ENCODE measurements at regions not wholly inside any gene's neighbourhood (a gene's known extent, or its start where the extent isn't known, plus 50 kb on each side); places are given as distances from the start of the nearest gene placed in this dataset.
"Not testable (repeated sequence)": the region's sequence is repeated elsewhere in the genome, so short reads cannot be mapped to it uniquely, and the experiment has no call there.

GRCh38 chr16:66036793-66037715 is 329.4 kb upstream of the CDH5 start:
- DNase-seq (ENCODE audit: low spot score in 2 of 2) = no peak
- no peaks in the 10 kb centered on the region for H3K4me1 Mint-ChIP-seq

GRCh38 chr16:66036184-66036583 is 330.3 kb upstream of the CDH5 start:
- H3K36me3 Mint-ChIP-seq = no peaks in the 10 kb centered on the region
- no peak overlapping the region for H3K27ac Mint-ChIP-seq
- no peaks in the 10 kb centered on the region for H3K9me3 Mint-ChIP-seq
- H3K27me3 Mint-ChIP-seq = peaks cover 2% of the 10 kb centered on the region
- DNase-seq (ENCODE audit: low spot score in 2 of 2) (no peak), ATAC-seq (ENCODE audit: low read depth) (no peak)
- H3K4me3 Mint-ChIP-seq = no peak overlapping the region
- H3K4me1 Mint-ChIP-seq = no peaks in the 10 kb centered on the region

More at GRCh38 chr16:66036793-66037715, 329.4 kb upstream of the CDH5 start:
- no peak overlapping the region for H3K4me3 Mint-ChIP-seq
- no peaks in the 10 kb centered on the region for H3K36me3 Mint-ChIP-seq
- H3K9me3 Mint-ChIP-seq = no peaks in the 10 kb centered on the region
- peaks cover 2% of the 10 kb centered on the region for H3K27me3 Mint-ChIP-seq
- no peak overlapping the region for H3K27ac Mint-ChIP-seq
- no peak for ATAC-seq (ENCODE audit: low read depth)

GRCh38 chr16:66035096-66035495 is 331.4 kb upstream of the CDH5 start:
- Mint-ChIP-seq H3K36me3 (no peaks in the 10 kb centered on the region), H3K4me3 (no peak overlapping the region), H3K27me3 (no peaks in the 10 kb centered on the region), H3K27ac (no peak overlapping the region), H3K4me1 (no peaks in the 10 kb centered on the region), H3K9me3 (no peaks in the 10 kb centered on the region)
- DNase-seq (ENCODE audit: low spot score in 2 of 2) (no peak), ATAC-seq (ENCODE audit: low read depth) (no peak)

- no peaks in the 10 kb centered on the region for H3K4me1 Mint-ChIP-seq
- H3K4me3 Mint-ChIP-seq = no peak overlapping the region
- H3K27me3 Mint-ChIP-seq = no peaks in the 10 kb centered on the region
- H3K27ac Mint-ChIP-seq = no peak overlapping the region
- DNase-seq (ENCODE audit: low spot score in 2 of 2) (no peak), ATAC-seq (ENCODE audit: low read depth) (no peak)
- H3K9me3 Mint-ChIP-seq = no peaks in the 10 kb centered on the region
- H3K36me3 Mint-ChIP-seq = no peaks in the 10 kb centered on the region
Observed at GRCh38 chr16:66032841-66033240, 333.6 kb upstream of the CDH5 start.

GRCh38 chr16:66030036-66030435 is 336.5 kb upstream of the CDH5 start:
- H3K9me3 Mint-ChIP-seq = peaks cover 3% of the 10 kb centered on the region
- no peaks in the 10 kb centered on the region for H3K4me1 Mint-ChIP-seq
- no peaks in the 10 kb centered on the region for H3K36me3 Mint-ChIP-seq
- H3K27ac Mint-ChIP-seq = no peak overlapping the region
- H3K27me3 Mint-ChIP-seq = no peaks in the 10 kb centered on the region
- DNase-seq (ENCODE audit: low spot score in 2 of 2) (no peak), ATAC-seq (ENCODE audit: low read depth) (no peak)
- no peak overlapping the region for H3K4me3 Mint-ChIP-seq

- DNase-seq (ENCODE audit: low spot score in 2 of 2) (no peak), ATAC-seq (ENCODE audit: low read depth) (no peak)
- Mint-ChIP-seq H3K4me1 (no peaks in the 10 kb centered on the region), H3K27ac (no peak overlapping the region), H3K4me3 (no peak overlapping the region), H3K36me3 (no peaks in the 10 kb centered on the region), H3K27me3 (no peaks in the 10 kb centered on the region), H3K9me3 (peaks cover 12% of the 10 kb centered on the region)
Observed at GRCh38 chr16:66028510-66029216, 337.8 kb upstream of the CDH5 start.

- H3K4me3 Mint-ChIP-seq = no peak overlapping the region
- H3K27ac Mint-ChIP-seq = no peak overlapping the region
- H3K9me3 Mint-ChIP-seq = peaks cover 14% of the 10 kb centered on the region
- DNase-seq (ENCODE audit: low spot score in 2 of 2) (no peak), ATAC-seq (ENCODE audit: low read depth) (no peak)
- H3K4me1 Mint-ChIP-seq = no peaks in the 10 kb centered on the region
- no peaks in the 10 kb centered on the region for H3K27me3 Mint-ChIP-seq
- H3K36me3 Mint-ChIP-seq = no peaks in the 10 kb centered on the region
Observed at GRCh38 chr16:66026787-66027330, 339.6 kb upstream of the CDH5 start.

- Mint-ChIP-seq H3K9me3 (peaks cover 14% of the 10 kb centered on the region), H3K4me3 (no peak overlapping the region), H3K27me3 (peaks cover 1% of the 10 kb centered on the region), H3K27ac (no peak overlapping the region), H3K36me3 (no peaks in the 10 kb centered on the region), H3K4me1 (no peaks in the 10 kb centered on the region)
- ATAC-seq (ENCODE audit: low read depth) = no peak
- DNase-seq (ENCODE audit: low spot score in 2 of 2) = no peak
Observed at GRCh38 chr16:66026211-66026610, 340.3 kb upstream of the CDH5 start.

GRCh38 chr16:66025751-66026150 is 340.7 kb upstream of the CDH5 start:
- peaks cover 1% of the 10 kb centered on the region for H3K27me3 Mint-ChIP-seq
- no peaks in the 10 kb centered on the region for H3K4me1 Mint-ChIP-seq
- H3K4me3 Mint-ChIP-seq = no peak overlapping the region
- H3K27ac Mint-ChIP-seq = no peak overlapping the region
- no peaks in the 10 kb centered on the region for H3K36me3 Mint-ChIP-seq
- peaks cover 14% of the 10 kb centered on the region for H3K9me3 Mint-ChIP-seq
- DNase-seq (ENCODE audit: low spot score in 2 of 2) = no peak
- ATAC-seq (ENCODE audit: low read depth) = no peak

- not testable (repeated sequence) for H3K4me3 Mint-ChIP-seq; H3K4me1 Mint-ChIP-seq; H3K27me3 Mint-ChIP-seq; H3K36me3 Mint-ChIP-seq; H3K27ac Mint-ChIP-seq; ATAC-seq (ENCODE audit: low read depth); DNase-seq (ENCODE audit: low spot score in 2 of 2)
- peaks cover 15% of the 10 kb centered on the region for H3K9me3 Mint-ChIP-seq
Observed at GRCh38 chr16:66024567-66024966, 341.9 kb upstream of the CDH5 start.

GRCh38 chr16:66023481-66023880 is 343.0 kb upstream of the CDH5 start:
- Mint-ChIP-seq H3K4me1 (no peaks in the 10 kb centered on the region), H3K4me3 (no peak overlapping the region), H3K36me3 (no peaks in the 10 kb centered on the region), H3K27ac (no peak overlapping the region), H3K27me3 (peaks cover 3% of the 10 kb centered on the region), H3K9me3 (peaks cover 15% of the 10 kb centered on the region)
- DNase-seq (ENCODE audit: low spot score in 2 of 2) (no peak), ATAC-seq (ENCODE audit: low read depth) (no peak)

- no peak for ATAC-seq (ENCODE audit: low read depth)
- H3K4me1 Mint-ChIP-seq = no peaks in the 10 kb centered on the region
- no peak for DNase-seq (ENCODE audit: low spot score in 2 of 2)
- no peak overlapping the region for H3K4me3 Mint-ChIP-seq
- peaks cover 14% of the 10 kb centered on the region for H3K9me3 Mint-ChIP-seq
- H3K27me3 Mint-ChIP-seq = peaks cover 3% of the 10 kb centered on the region
- no peak overlapping the region for H3K27ac Mint-ChIP-seq
- H3K36me3 Mint-ChIP-seq = no peaks in the 10 kb centered on the region
Observed at GRCh38 chr16:66020642-66021041, 345.8 kb upstream of the CDH5 start.

GRCh38 chr16:66020046-66020445 is 346.4 kb upstream of the CDH5 start:
- ATAC-seq (ENCODE audit: low read depth) (no peak), DNase-seq (ENCODE audit: low spot score in 2 of 2) (no peak)
- H3K27ac Mint-ChIP-seq = no peak overlapping the region
- H3K9me3 Mint-ChIP-seq = peaks cover 14% of the 10 kb centered on the region
- no peak overlapping the region for H3K4me3 Mint-ChIP-seq
- no peaks in the 10 kb centered on the region for H3K4me1 Mint-ChIP-seq
- peaks cover 3% of the 10 kb centered on the region for H3K27me3 Mint-ChIP-seq
- H3K36me3 Mint-ChIP-seq = no peaks in the 10 kb centered on the region

GRCh38 chr16:66019502-66019901 is 347.0 kb upstream of the CDH5 start:
- not testable (repeated sequence) for H3K36me3 Mint-ChIP-seq; DNase-seq (ENCODE audit: low spot score in 2 of 2); H3K27ac Mint-ChIP-seq; H3K4me1 Mint-ChIP-seq; H3K27me3 Mint-ChIP-seq; H3K9me3 Mint-ChIP-seq; ATAC-seq (ENCODE audit: low read depth); H3K4me3 Mint-ChIP-seq
